Motor neuron (in vitro differentiated cells): ENCODE measurements at regions not wholly inside any gene's neighbourhood (a gene's known extent, or its start where the extent isn't known, plus 50 kb on each side); places are given as distances from the start of the nearest gene placed in this dataset.

ENCODE experiments used
- ATAC-seq, 8 experiments: fragments of 200-7000 bp; cut with Tn5 transposase; replicated peaks in 6 of 8; 2 replicates each; pipeline ENCODE4 v1.8.0; 2021; ENCODE audit warnings: mild to moderate bottlenecking in 8 of 8, moderate library complexity in 8 of 8
- H3K27ac ChIP-seq, 2 donors: fragments of 250-450 bp; sonication (Bioruptor Pico); 2 replicates each; pipeline ENCODE4 v1.9.0; 2021; ENCODE audit warnings: antibody characterized with exemption in 2 of 2, mild to moderate bottlenecking in 2 of 2, moderate library complexity in 1 of 2
- H3K4me1 ChIP-seq, 2 donors: fragments of 250-450 bp; sonication (Bioruptor Pico); replicated peaks in 1 of 2; 2 replicates each; pipeline ENCODE4 v1.6.1; 2021; ENCODE audit warnings: antibody characterized with exemption in 2 of 2, mild to moderate bottlenecking in 2 of 2, moderate library complexity in 1 of 2
- H3K4me3 ChIP-seq, 5 donors: fragments of 250-450 bp; sonication (Bioruptor Pico); 2 replicates each; pipeline ENCODE4 v1.9.0; 2021; ENCODE audit warnings: antibody characterized with exemption in 5 of 5, mild to moderate bottlenecking in 5 of 5, moderate library complexity in 4 of 5
- WGBS, 10 experiments: fragments of 450-650 bp; shearing (Covaris generic); methylation state at CpG; one replicate each; pipeline ENCODE4 v1.0.0; 2022; 5-methylcytosine and 5-hydroxymethylcytosine counted together
- in situ Hi-C, 9 experiments: fragments of 400-800 bp; cut with MboI; loops; one replicate each; pipeline ENCODE4 v1.15.0; 2021; ENCODE audit warnings: low sequenced_read_pairs in 9 of 9, low pct_unique_long_range_greater_than_20kb in 2 of 9; ENCODE audit not compliant: unreplicated experiment in 9 of 9

DNA sequence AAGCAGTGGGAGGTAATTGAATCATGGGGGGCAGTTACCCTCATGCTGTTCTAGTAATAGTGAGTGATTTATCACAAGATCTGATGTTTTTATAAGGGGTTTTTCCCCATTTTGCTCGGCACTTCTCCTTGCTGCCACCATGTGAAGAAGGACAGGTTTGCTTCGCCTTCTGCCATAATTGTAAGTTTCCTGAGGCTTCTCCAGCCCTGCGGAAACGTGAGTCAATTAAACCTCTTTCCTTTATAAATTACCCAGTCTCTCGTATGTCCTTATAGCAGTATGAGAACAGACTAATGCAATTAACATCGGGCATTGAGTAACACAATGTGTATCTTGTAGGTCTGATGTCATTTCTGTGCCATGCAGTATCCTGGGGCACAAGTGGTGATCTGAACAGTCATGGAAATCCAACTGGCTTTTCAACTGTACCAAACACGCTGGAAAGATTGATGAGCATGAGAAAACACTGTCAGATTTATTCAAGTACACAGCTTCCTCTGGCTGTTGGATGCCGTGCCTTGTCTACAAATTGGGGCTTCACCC is 208.6 kb upstream of the KIAA1217 start:
- Histone ChIP-seq H3K27ac (no peak overlapping the region), H3K4me1 (no peaks in the 10 kb centered on the region), H3K4me3 (no peak overlapping the region)
- in situ Hi-C loops, result loop anchor here in 2 of 9 experiments (25.0 kb wide), 2 partner anchors 187 to 512 kb away; no protein-coding TSS in a partner anchor
- peak in 1 of 8 experiments; percentile 26 for ATAC-seq
- WGBS, 10 experiments, result 0 to 100% (median 86%) methylated on average over 1 to 7 of the region's 8 CpGs

DNA sequence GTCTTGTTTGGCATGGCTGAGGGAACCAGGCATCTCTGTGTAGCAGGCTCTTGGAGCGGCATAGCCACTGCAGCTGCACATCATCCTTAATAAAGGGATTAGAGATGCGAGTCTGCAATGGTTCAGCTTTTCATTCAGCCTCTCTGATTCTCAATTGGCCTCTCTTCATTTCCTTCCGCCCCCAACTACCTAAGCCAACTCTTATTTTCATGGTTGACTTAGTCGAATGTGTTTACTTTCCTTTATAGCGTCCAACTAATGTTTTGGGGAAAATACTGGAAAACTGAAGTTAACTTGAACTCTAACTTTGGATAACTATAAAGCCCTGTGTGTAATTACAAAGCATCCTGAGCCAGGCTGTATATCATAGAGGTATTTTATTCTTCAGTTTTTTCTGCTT is 202.2 kb upstream of the KIAA1217 start:
- peaks cover 14% of the 10 kb centered on the region in 2 donors for H3K4me1 ChIP-seq
- ATAC-seq, result no peak
- no peak overlapping the region for H3K4me3 ChIP-seq
- H3K27ac ChIP-seq, result no peak overlapping the region
- 55 to 100% (median 81%) methylated on average over 3 to 5 of the region's 5 CpGs; no CpG with 5 or more reads in 1 of the 10 experiments for WGBS, 10 experiments
- in situ Hi-C loops, result loop anchor here in 2 of 9 experiments (25.0 kb wide), 2 partner anchors 181 to 506 kb away; no protein-coding TSS in a partner anchor

DNA sequence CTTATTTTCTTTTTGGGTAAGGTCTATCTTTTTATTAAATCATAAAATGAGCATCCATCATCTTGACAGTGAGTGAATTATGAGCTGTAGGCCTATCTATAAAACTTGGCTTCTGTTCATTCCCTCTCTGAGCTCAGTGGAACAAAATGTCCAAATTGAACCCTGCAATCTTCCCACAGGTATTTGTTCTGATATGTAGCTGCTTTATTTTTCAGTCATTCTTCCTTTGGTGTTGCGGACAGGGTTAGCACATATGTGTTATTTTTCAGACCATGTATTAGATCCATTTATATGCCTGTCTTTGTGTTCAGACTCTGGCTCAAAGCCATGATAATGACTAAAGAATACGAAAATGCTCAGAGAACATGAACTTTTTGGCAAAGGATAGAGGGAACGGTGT is 201.6 kb upstream of the KIAA1217 start:
- ATAC-seq, result no peak
- H3K4me3 ChIP-seq, result no peak overlapping the region
- 20 to 100% (median 93%) methylated on average over 1 to 3 of the region's 3 CpGs; no CpG with 5 or more reads in 1 of the 10 experiments for WGBS, 10 experiments
- H3K4me1 ChIP-seq, result peaks cover 14% of the 10 kb centered on the region in 2 donors
- no peak overlapping the region for H3K27ac ChIP-seq
- in situ Hi-C loops, result loop anchor here in 2 of 9 experiments (25.0 kb wide), 2 partner anchors 180 to 505 kb away; no protein-coding TSS in a partner anchor

DNA sequence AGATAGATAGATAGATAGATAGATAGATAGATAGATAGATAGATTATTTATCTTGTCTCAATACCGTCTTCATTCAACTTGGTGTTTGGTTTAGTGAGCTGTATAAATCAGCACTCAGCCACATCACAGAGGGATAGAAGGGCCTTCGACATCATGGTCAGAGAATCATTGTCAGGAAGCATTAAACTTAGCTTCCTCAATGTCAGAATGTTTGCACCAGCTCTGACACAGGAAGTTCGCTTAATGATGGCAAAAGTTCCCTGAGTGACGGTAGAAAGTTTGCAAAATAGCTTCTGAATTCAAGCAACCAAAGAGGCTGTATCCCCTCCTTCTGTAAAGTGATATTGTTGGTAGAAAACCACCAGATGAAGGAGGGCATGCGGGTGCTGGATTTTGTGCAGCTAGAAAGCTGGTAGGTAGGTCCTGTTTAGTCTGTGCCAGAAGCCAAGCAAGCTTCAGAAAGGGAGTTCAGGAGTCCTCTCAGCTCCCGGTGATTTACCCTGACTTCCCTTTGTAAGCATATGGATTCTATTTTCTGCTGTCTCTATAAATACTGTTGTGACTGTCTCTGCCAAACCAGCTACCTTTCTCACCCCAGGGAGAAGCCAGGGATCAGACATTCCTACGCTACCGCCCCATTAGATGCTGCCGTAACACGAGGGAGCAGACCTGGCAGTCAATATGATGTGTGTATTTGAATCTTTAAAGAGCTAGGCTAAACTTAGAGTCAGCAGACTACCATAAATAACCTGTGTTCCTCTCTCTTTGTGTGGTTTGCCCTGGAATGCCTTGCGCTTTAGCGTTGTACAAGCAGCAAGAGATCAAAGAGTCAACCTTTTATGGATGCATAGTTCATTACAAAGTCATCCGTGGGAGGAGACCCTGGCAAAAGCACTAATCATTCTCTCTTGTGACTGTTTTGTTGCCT is 200.5 kb upstream of the KIAA1217 start:
- in situ Hi-C loops, result loop anchor here in 2 of 9 experiments (25.0 kb wide), 2 partner anchors 179 to 504 kb away; no protein-coding TSS in a partner anchor
- ATAC-seq, result peak; percentile 32 to 98 (median 88)
- 7 to 39% (median 25%) methylated on average over 6 to 11 of the region's 13 CpGs; no CpG with 5 or more reads in 1 of the 10 experiments for WGBS, 10 experiments
- peaks cover 14% of the 10 kb centered on the region in 2 donors for H3K4me1 ChIP-seq
- no peak overlapping the region for H3K4me3 ChIP-seq
- no peak overlapping the region for H3K27ac ChIP-seq

DNA sequence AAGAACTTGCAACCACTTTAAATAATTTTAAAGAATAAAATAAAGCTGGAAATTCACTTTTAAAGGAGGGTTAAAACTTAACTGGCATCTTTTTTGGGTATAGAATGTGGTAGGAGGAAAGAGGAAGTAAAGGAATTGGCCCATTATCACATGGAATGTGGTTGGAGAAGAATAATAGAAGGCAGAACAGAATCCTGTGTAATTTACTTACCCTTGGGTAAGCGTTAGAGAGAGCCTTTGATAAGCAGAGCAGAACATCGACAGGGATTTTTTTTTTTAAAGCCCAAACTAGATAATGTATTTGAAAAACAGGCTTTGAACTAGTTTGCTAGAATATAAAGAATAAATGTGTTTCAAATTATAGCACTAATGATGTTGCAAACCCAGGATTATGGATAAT is 199.8 kb upstream of the KIAA1217 start:
- WGBS, 10 experiments, result 0 to 88% (median 23%) methylated on average over 1 to 2 of the region's 2 CpGs; no CpG with 5 or more reads in 1 of the 10 experiments
- Histone ChIP-seq H3K4me3 (no peak overlapping the region), H3K4me1 (peaks cover 14% of the 10 kb centered on the region in 2 donors), H3K27ac (no peak overlapping the region)
- peak in 4 of 8 experiments; percentile 4 to 21 (median 13) for ATAC-seq
- in situ Hi-C loops, result loop anchor here in 2 of 9 experiments (25.0 kb wide), 2 partner anchors 178 to 503 kb away; no protein-coding TSS in a partner anchor

DNA sequence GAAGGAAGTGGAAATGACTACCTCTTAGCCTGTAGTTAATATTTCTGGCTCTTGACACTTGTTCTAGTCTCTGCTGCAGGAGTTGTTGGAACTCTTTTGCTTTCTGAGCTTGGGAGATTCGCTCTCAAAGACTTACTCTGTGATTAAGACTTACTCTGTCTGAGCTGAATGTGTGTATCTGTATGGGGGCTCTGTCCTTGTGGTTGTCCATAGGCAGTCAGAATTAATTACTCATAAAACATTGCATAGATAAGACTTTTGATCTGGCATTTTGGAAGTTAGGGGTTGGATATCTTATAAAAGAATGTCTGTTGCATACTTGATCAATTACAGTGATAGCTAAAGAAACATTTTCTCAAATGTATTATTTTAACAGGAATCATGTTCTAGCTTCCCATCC is 199.2 kb upstream of the KIAA1217 start:
- H3K4me1 ChIP-seq, result peaks cover 14% of the 10 kb centered on the region in 2 donors
- in situ Hi-C loops, result loop anchor here in 2 of 9 experiments (25.0 kb wide), 2 partner anchors 178 to 503 kb away; no protein-coding TSS in a partner anchor
- no peak for ATAC-seq
- H3K4me3 ChIP-seq, result no peak overlapping the region
- WGBS, 10 experiments, result 0 to 100% (median 60%) methylated on average over 1 of the region's 1 CpG; no CpG with 5 or more reads in 3 of the 10 experiments
- no peak overlapping the region for H3K27ac ChIP-seq

DNA sequence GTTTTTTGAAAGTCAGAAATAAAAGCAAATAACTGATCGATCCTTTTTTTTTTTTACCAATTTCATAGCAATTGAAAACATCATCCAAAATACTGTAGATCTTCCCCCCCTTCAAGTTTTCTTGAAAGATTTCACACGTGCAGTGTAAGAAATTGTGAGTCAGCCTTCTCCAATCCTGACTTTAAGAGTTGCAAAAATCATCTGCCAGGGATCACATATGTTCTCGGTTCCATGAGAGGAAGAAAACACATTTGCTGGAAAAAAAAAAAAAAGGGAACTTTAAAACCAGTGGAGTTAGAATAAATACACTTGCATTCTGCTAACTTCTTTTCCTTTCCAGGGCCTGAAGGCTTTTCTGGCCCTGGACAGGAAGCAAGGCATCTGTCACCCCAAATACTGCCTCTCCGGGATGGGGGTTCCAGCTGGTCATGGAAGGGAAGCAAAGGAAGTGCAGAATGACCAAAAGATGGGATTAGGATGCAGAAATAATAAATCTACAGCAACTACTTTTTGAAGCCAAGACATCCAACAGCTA is 198.4 kb upstream of the KIAA1217 start:
- Histone ChIP-seq H3K4me3 (no peak overlapping the region), H3K27ac (no peak overlapping the region), H3K4me1 (peaks cover 14% of the 10 kb centered on the region in 2 donors)
- ATAC-seq, result no peak
- 4 to 90% (median 58%) methylated on average over 2 to 4 of the region's 4 CpGs for WGBS, 10 experiments
- in situ Hi-C loops, result loop anchor here in 2 of 9 experiments (25.0 kb wide), 2 partner anchors 177 to 502 kb away; no protein-coding TSS in a partner anchor

DNA sequence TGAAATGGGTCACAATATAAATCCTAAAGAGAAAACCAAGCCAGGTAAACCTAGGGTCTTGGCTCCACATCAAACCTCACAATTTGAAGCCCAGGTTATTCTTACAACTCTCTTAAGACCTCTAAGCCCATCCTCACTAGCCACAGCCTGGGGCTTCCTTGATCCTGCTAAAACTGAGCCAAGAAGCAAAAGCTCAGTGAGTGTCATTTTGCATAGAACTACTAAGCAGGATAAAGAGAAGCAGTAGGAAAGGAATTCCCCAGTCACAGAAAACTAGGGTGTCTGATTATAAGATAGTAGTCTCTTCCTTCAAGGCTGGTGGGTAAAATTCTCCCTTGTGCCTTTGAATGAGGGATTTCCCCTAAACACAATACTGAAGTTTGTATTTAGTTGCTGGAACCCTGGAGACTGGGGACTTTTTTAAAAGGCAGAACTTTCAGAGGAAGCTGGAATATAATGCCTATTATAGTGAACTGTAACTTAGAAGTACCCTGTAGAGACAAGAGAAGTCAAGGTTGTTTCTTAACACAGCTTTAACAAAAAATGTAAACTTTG is 196.6 kb upstream of the KIAA1217 start:
- Histone ChIP-seq H3K4me1 (peaks cover 14% of the 10 kb centered on the region in 2 donors), H3K4me3 (no peak overlapping the region), H3K27ac (no peak overlapping the region)
- in situ Hi-C loops, result loop anchor here in 2 of 9 experiments (25.0 kb wide), 2 partner anchors 175 to 500 kb away; no protein-coding TSS in a partner anchor
- no peak for ATAC-seq

DNA sequence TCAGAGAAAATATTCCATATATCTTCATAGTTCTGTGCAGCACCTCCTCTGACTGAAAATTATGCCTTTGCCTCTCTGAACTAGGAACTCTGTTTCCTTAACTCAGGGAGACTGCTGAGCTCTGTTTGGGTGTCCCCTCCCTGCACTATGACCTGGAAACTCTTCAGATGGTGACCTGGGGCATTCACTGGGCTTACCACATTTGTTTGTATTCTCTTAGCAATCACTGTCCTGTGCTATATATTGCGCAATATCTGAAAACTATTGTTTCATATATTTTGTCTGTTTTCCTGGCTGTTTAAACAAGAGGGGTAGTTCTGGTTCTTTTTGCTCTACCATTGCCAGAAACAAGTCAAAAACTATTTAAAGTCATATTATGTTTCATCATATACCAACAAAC is 181.8 kb upstream of the KIAA1217 start:
- ATAC-seq, result no peak
- H3K4me1 ChIP-seq, result no peaks in the 10 kb centered on the region
- H3K27ac ChIP-seq, result no peak overlapping the region
- 44 to 100% (median 95%) methylated on average over 1 of the region's 1 CpG; no CpG with 5 or more reads in 4 of the 10 experiments for WGBS, 10 experiments
- in situ Hi-C loops, result no loop called here
- no peak overlapping the region for H3K4me3 ChIP-seq

DNA sequence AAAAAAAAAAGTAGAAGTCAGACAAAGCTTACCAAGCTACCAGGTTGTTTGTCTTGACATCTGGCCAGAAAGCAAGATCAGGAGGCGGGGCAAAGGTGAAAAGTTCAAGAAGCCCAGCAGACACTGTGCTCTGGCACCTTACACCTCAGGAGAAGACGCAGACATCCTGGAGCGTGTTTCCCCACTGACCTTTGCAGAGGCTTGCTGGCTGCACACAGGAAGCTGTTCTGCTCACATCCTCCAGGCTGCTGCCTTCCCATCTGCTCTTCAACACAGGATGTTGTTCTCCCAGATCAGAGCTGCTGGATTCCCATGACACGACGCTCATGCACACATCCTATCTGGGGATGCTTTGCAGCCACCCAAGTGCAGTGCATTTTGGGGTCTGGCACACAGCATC is 174.4 kb upstream of the KIAA1217 start:
- no peak for ATAC-seq
- Histone ChIP-seq H3K4me1 (peaks cover 2 to 8% of the 10 kb centered on the region in 2 donors), H3K4me3 (no peak overlapping the region), H3K27ac (no peak overlapping the region)
- 0 to 100% (median 92%) methylated on average over 1 to 4 of the region's 5 CpGs; no CpG with 5 or more reads in 3 of the 10 experiments for WGBS, 10 experiments
- in situ Hi-C loops, result no loop called here

DNA sequence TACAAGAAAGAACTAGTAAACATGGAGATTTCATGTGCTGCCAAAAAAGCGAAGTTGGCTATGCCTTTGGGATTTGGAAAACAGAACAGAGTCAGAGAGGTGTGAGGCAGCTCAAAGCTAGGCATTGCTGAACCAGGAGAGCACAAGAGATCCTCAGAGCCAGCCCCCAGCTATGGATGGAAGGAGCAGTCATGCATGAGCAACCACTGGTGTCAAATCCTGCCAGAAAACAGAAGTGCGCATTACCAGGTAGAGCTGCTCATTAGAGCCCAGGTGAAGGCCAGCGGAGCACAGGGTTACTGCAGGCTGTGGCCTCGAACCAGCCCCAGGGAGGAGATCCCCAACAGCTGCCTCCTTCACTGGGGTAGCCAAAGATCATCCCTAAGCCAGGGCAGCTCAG is 173.2 kb upstream of the KIAA1217 start:
- H3K4me3 ChIP-seq, result no peak overlapping the region
- H3K27ac ChIP-seq, result no peak overlapping the region
- 40 to 100% (median 82%) methylated on average over 1 to 4 of the region's 4 CpGs; no CpG with 5 or more reads in 4 of the 10 experiments for WGBS, 10 experiments
- no peak for ATAC-seq
- peaks cover 2 to 8% of the 10 kb centered on the region in 2 donors for H3K4me1 ChIP-seq
- in situ Hi-C loops, result no loop called here

DNA sequence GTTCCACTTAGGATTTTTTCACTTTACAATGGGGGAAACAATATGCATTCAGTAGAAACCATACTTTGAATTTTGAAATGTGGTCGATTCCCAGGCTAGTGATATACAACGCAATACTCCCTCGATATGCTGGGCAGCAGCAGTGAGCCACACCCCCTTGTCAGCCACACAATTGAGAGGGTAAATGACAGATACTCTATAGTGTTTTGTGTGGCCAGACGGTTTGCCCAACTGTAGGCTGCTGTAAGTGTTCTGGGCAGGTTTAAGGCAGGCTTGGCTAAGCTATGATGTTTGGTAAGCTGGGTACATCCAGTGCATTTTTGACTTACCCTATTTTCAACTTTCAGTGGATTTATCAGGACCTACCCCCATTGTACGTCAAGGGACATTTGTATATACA is 169.6 kb upstream of the KIAA1217 start:
- in situ Hi-C loops, result no loop called here

More for the DNA sequence above, 169.6 kb upstream of the KIAA1217 start:
- Histone ChIP-seq H3K27ac (no peak overlapping the region), H3K4me3 (no peak overlapping the region), H3K4me1 (peaks cover 2 to 15% of the 10 kb centered on the region in 2 donors)
- WGBS, 10 experiments, result 7 to 100% (median 50%) methylated on average over 1 to 4 of the region's 5 CpGs; no CpG with 5 or more reads in 1 of the 10 experiments
- ATAC-seq, result peak in 5 of 8 experiments; percentile 71 to 93 (median 80)
